GM12878 (cell line): ENCODE measurements at regions not wholly inside any gene's neighbourhood (a gene's known extent, or its start where the extent isn't known, plus 50 kb on each side); places are given as distances from the start of the nearest gene placed in this dataset.

ENCODE experiments used
- ATAC-seq: fragments of 200-7000 bp; cut with Tn5 transposase; 3 replicates; pipeline ENCODE4 v1.9.1; 2020; ENCODE audit warnings: mild to moderate bottlenecking, moderate library complexity
- BruUV-seq: library from RNA; stranded (reverse); fragments of 400-500 nt; replicated peaks from 2 replicates; lab custom pipeline; 2021; lab: Mats Ljungman, UMichigan
- CTCF ChIA-PET: fragments of 300-600 bp; sonication (Branson Sonifier 250); formaldehyde crosslinking; extraction: SDS; loops from one replicate; lab custom pipeline; 2021; ENCODE audit warnings: inconsistent platforms; lab: Yijun Ruan, JAX
- POLR2A ChIA-PET: fragments of 350-600 bp; formaldehyde crosslinking; extraction: SDS; loops from one replicate; lab custom pipeline; 2021; ENCODE audit warnings: inconsistent platforms; lab: Charles Lee
- RAD21 ChIA-PET: fragments of 300-600 bp; sonication (Branson Sonifier 250); formaldehyde crosslinking; loops from one replicate; lab custom pipeline; 2023; ENCODE audit warnings: antibody characterized with exemption; ENCODE audit not compliant: unreplicated experiment; lab: Charles Lee
- SMC1A ChIA-PET: fragments of 300-600 bp; sonication (Branson Sonifier 250); formaldehyde crosslinking; loops from one replicate; lab custom pipeline; 2023; ENCODE audit not compliant: unreplicated experiment, uncharacterized antibody; lab: Charles Lee
- DNase-seq: peaks from one replicate; pipeline ENCODE4 v3.0.0-alpha.2; 2011; ENCODE audit warnings: low read depth, low spot score
- FAIRE-seq: peaks from 3 replicates; lab custom pipeline; 2011; peaks lifted over from hg19 to GRCh38; lab: Jason Lieb, UNC
- H2AFZ ChIP-seq: 2 replicates; pipeline ENCODE4 v1.6.0; 2011; ENCODE audit warnings: low read depth, low read length, control low read depth; ENCODE audit not compliant: control insufficient read depth
- H3K27ac ChIP-seq: 2 replicates; pipeline ENCODE4 v1.5.1; 2011; ENCODE audit warnings: control low read depth; ENCODE audit not compliant: control insufficient read depth, insufficient read depth
- H3K27me3 ChIP-seq, 2 experiments: replicated peaks in 1 of 2; 2 replicates each; pipeline versions ENCODE4 v1.6.0 to v1.6.1; 2011; ENCODE audit warnings: low read length in 1 of 2; ENCODE audit not compliant: control insufficient read depth in 2 of 2, insufficient read depth in 2 of 2
- H3K36me3 ChIP-seq, 2 experiments: 2 replicates each; pipeline ENCODE4 v1.5.1; 2011; ENCODE audit warnings: low read length in 1 of 2; ENCODE audit not compliant: control insufficient read depth in 2 of 2, insufficient read depth in 2 of 2
- H3K4me1 ChIP-seq: 2 replicates; pipeline ENCODE4 v1.6.1; 2011; ENCODE audit warnings: mild to moderate bottlenecking, low read length, moderate library complexity, mixed read lengths; ENCODE audit not compliant: control insufficient read depth, insufficient read depth
- H3K4me2 ChIP-seq: 2 replicates; pipeline ENCODE4 v1.6.0; 2011; ENCODE audit warnings: control low read depth; ENCODE audit not compliant: control insufficient read depth, insufficient read depth
- H3K4me3 ChIP-seq: fragments of 200-600 bp; sonication (generic); 2 replicates; pipeline ENCODE4 v1.5.1; 2016
- H3K79me2 ChIP-seq: 2 replicates; pipeline ENCODE4 v1.6.0; 2011; ENCODE audit warnings: low read length; ENCODE audit not compliant: control insufficient read depth, insufficient read depth
- H3K9ac ChIP-seq: 2 replicates; pipeline ENCODE4 v1.8.0; 2011; ENCODE audit warnings: low read length, control low read depth, mixed read lengths; ENCODE audit not compliant: control insufficient read depth, insufficient read depth
- H3K9me3 ChIP-seq: replicated peaks from 3 replicates; pipeline ENCODE4 v1.5.1; 2011; ENCODE audit warnings: mild to moderate bottlenecking, low read length; ENCODE audit not compliant: control insufficient read depth, insufficient read depth
- H4K20me1 ChIP-seq: 2 replicates; pipeline ENCODE4 v1.6.0; 2011; ENCODE audit not compliant: control insufficient read depth, insufficient read depth
- CBFB ChIP-seq: IDR thresholded peaks from 2 replicates; pipeline ENCODE4 v1.6.1; 2016; ENCODE audit warnings: antibody characterized with exemption, low read depth
- CBX5 ChIP-seq: sonication (generic); IDR thresholded peaks from 2 replicates; pipeline ENCODE4 v1.6.1; 2016; ENCODE audit warnings: low read depth, moderate library complexity, mild to moderate bottlenecking, inconsistent platforms
- FOS ChIP-seq: IDR thresholded peaks from 3 replicates; pipeline ENCODE4 v1.6.1; 2011; ENCODE audit warnings: borderline replicate concordance; ENCODE audit not compliant: insufficient read length; ENCODE audit errors: extremely low read depth
- IRF5 ChIP-seq: fragments of 450-650 bp; IDR thresholded peaks from 2 replicates; pipeline ENCODE4 v1.6.1; 2017; ENCODE audit warnings: borderline replicate concordance
- KDM1A ChIP-seq: fragments of 200-600 bp; sonication (generic); IDR thresholded peaks from 2 replicates; pipeline ENCODE4 v1.6.1; 2016; ENCODE audit warnings: borderline replicate concordance
- MXI1 ChIP-seq: fragments of 150-350 bp; IDR thresholded peaks from 2 replicates; pipeline ENCODE4 v1.6.1; 2011; ENCODE audit warnings: low read depth, mild to moderate bottlenecking, inconsistent platforms, low read length, improper control_type of control experiment
- MYB ChIP-seq: fragments of 150-350 bp; IDR thresholded peaks from 2 replicates; pipeline ENCODE4 v1.6.1; 2014; ENCODE audit warnings: mild to moderate bottlenecking, low read depth, low read length, borderline replicate concordance
- NFIC ChIP-seq: IDR thresholded peaks from 2 replicates; pipeline ENCODE4 v1.6.1; 2012; ENCODE audit warnings: low read depth, mild to moderate bottlenecking, inconsistent platforms, low read length, moderate library complexity
- NR2C2 ChIP-seq: IDR thresholded peaks from 2 replicates; pipeline ENCODE4 v1.6.1; 2011; ENCODE audit warnings: borderline replicate concordance, low read depth; ENCODE audit not compliant: control insufficient read depth, insufficient read length
- PKNOX1 ChIP-seq: fragments of 450-650 bp; IDR thresholded peaks from 2 replicates; pipeline ENCODE4 v1.6.1; 2016; ENCODE audit warnings: mild to moderate bottlenecking
- SMAD1 ChIP-seq: fragments of 450-650 bp; IDR thresholded peaks from 2 replicates; pipeline ENCODE4 v1.6.1; 2018; ENCODE audit warnings: mild to moderate bottlenecking, low read depth; ENCODE audit not compliant: partially characterized antibody
- USF1 ChIP-seq: IDR thresholded peaks from 2 replicates; pipeline ENCODE4 v1.6.1; 2011; ENCODE audit warnings: borderline replicate concordance, low read depth, mild to moderate bottlenecking, moderate library complexity, mixed read lengths, low read length; ENCODE audit not compliant: insufficient read depth; ENCODE audit errors: extremely low read length
- ZZZ3 ChIP-seq: IDR thresholded peaks from 2 replicates; pipeline ENCODE4 v1.6.1; 2011; ENCODE audit warnings: low read depth; ENCODE audit not compliant: control insufficient read depth, insufficient read length
- WGBS: methylation state at CpG from one replicate; pipeline ENCODE4 v1.1.6; 2016; ENCODE audit warnings: low lambda C conversion rate; ENCODE audit not compliant: insufficient replicate concordance, insufficient coverage; ENCODE audit errors: missing lambda C conversion rate; 5-methylcytosine and 5-hydroxymethylcytosine counted together
- in situ Hi-C: fragments of 300-500 bp; cut with MboI; formaldehyde crosslinking; loops from 9 replicates; pipeline ENCODE4 v1.14.3; 2018; ENCODE audit warnings: mixed read lengths
- intact Hi-C: fragments of 100-400 bp; cut with micrococcal nuclease; formaldehyde crosslinking; loops from one replicate; pipeline ENCODE4 v1.14.2; 2022; ENCODE audit not compliant: unreplicated experiment
- TF ChIP-seq, protein P1 (sequence below): IDR thresholded peaks from 2 replicates; pipeline ENCODE4 v1.6.1; 2011; ENCODE audit warnings: mild to moderate bottlenecking, low read depth, low read length, moderate library complexity; ENCODE audit not compliant: insufficient replicate concordance
- TF ChIP-seq, protein P2 (sequence below): fragments of 450-650 bp; IDR thresholded peaks from 2 replicates; pipeline ENCODE4 v1.6.1; 2014; ENCODE audit warnings: mild to moderate bottlenecking

GRCh38 chr14:84465880-84466279, 1064.1 kb upstream of the FLRT2 start (continued):
- TF ChIP-seq IRF5 (no peak), NFIC (no peak), MYB (no peak), KDM1A (no peak)

- SMC1A ChIA-PET = interaction anchor here (0.9 to 1.7 kb wide), 2 partner anchors 13 to 14 kb away, joined by 3 read pairs; no protein-coding TSS in a partner anchor
Measured at GRCh38 chr14:84468153-84468552, 1061.8 kb upstream of the FLRT2 start.

More at GRCh38 chr14:84468153-84468552, 1061.8 kb upstream of the FLRT2 start:
- POLR2A ChIA-PET = no interaction called here
- RAD21 ChIA-PET = no interaction called here
- no peaks in the 10 kb centered on the region for H4K20me1 ChIP-seq
- FAIRE-seq (no peak), ATAC-seq (no peak), DNase-seq (no peak)
- no peaks in the 10 kb centered on the region for H3K36me3 ChIP-seq
- H3K9ac ChIP-seq = no peak overlapping the region
- no peak overlapping the region for H3K4me3 ChIP-seq
- in situ Hi-C loops (no loop called here), intact Hi-C loops (no loop called here)
- WGBS = 38% methylated on average over 5 of the region's 5 CpGs
- no peak overlapping the region for H3K27ac ChIP-seq
- no peaks in the 10 kb centered on the region for H3K4me1 ChIP-seq
- H3K79me2 ChIP-seq = no peaks in the 10 kb centered on the region
- CTCF ChIA-PET = no interaction called here
- H3K9me3 ChIP-seq = no peaks in the 10 kb centered on the region
- H3K27me3 ChIP-seq = no peaks in the 10 kb centered on the region
- no peak overlapping the region for H3K4me2 ChIP-seq
- H2AFZ ChIP-seq = no peak overlapping the region
- no TSS peak for BruUV-seq
- TF ChIP-seq PKNOX1 (no peak), SMAD1 (no peak), MXI1 (no peak), CBX5 (no peak), NR2C2 (no peak), FOS (no peak), ZZZ3 (no peak), USF1 (no peak), CBFB (no peak)
- TF ChIP-seq, protein P1, sequence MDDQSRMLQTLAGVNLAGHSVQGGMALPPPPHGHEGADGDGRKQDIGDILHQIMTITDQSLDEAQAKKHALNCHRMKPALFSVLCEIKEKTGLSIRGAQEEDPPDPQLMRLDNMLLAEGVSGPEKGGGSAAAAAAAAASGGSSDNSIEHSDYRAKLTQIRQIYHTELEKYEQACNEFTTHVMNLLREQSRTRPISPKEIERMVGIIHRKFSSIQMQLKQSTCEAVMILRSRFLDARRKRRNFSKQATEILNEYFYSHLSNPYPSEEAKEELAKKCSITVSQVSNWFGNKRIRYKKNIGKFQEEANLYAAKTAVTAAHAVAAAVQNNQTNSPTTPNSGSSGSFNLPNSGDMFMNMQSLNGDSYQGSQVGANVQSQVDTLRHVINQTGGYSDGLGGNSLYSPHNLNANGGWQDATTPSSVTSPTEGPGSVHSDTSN = no peak
- TF ChIP-seq, protein P2, sequence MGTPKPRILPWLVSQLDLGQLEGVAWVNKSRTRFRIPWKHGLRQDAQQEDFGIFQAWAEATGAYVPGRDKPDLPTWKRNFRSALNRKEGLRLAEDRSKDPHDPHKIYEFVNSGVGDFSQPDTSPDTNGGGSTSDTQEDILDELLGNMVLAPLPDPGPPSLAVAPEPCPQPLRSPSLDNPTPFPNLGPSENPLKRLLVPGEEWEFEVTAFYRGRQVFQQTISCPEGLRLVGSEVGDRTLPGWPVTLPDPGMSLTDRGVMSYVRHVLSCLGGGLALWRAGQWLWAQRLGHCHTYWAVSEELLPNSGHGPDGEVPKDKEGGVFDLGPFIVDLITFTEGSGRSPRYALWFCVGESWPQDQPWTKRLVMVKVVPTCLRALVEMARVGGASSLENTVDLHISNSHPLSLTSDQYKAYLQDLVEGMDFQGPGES = no peak
